B cell (primary cell): ENCODE measurements at regions not wholly inside any gene's neighbourhood (a gene's known extent, or its start where the extent isn't known, plus 50 kb on each side); places are given as distances from the start of the nearest gene placed in this dataset.

Source experiments
- ATAC-seq: fragments of 200-7000 bp; cut with Tn5 transposase; one replicate; pipeline ENCODE4 v1.10.0; 2021; ENCODE audit warnings: low read depth, mild to moderate bottlenecking, moderate number of reproducible peaks, moderate library complexity
- CTCF ChIA-PET: fragments of 350-600 bp; sonication (Branson Sonifier 250); formaldehyde crosslinking; loops from one replicate; lab custom pipeline; 2021; ENCODE audit warnings: antibody characterized with exemption, inconsistent platforms; lab: Charles Lee
- POLR2A ChIA-PET: fragments of 350-600 bp; sonication (Branson Sonifier 250); formaldehyde crosslinking; loops from one replicate; lab custom pipeline; 2021; ENCODE audit warnings: antibody characterized with exemption; lab: Charles Lee
- DNase-seq: peaks from one replicate; pipeline ENCODE4 v3.0.0; 2013
- H2AFZ ChIP-seq: 2 replicates; pipeline ENCODE4 v1.6.1; 2012; ENCODE audit warnings: mild to moderate bottlenecking, low read depth, low read length; ENCODE audit not compliant: insufficient read depth, poor library complexity, severe bottlenecking
- H3K27ac ChIP-seq, 2 donors: 1 replicate in 1 of 2; 2 replicates in 1 of 2; pipeline ENCODE4 v1.5.1; 2012 to 2013; ENCODE audit warnings: low read length in 2 of 2, mild to moderate bottlenecking in 2 of 2, moderate library complexity in 1 of 2
- H3K27me3 ChIP-seq, 4 experiments: fragments of 200-600 bp in 1 of 4; sonication (generic) in 1 of 4; replicated peaks in 1 of 4; 1 replicate in 2 of 4; 2 replicates in 2 of 4; pipeline versions ENCODE4 v1.6.1 to v1.7.0; 2013 to 2016; ENCODE audit warnings: low read length in 3 of 4, mild to moderate bottlenecking in 2 of 4, mixed read lengths in 1 of 4, moderate library complexity in 1 of 4; ENCODE audit not compliant: insufficient read depth in 4 of 4, control insufficient read depth in 3 of 4; ENCODE audit errors: control extremely low read depth in 1 of 4
- H3K36me3 ChIP-seq, 2 experiments: replicated peaks in 1 of 2; 1 replicate in 1 of 2; 2 replicates in 1 of 2; pipeline versions ENCODE4 v1.6.1 to v1.7.1; 2013; ENCODE audit warnings: low read length in 1 of 2; ENCODE audit not compliant: insufficient read depth in 2 of 2, control insufficient read depth in 1 of 2; ENCODE audit errors: control extremely low read depth in 1 of 2, extremely low read depth in 1 of 2
- H3K4me1 ChIP-seq, 2 donors: fragments of 200-600 bp in 1 of 2; sonication (generic) in 1 of 2; 1 replicate in 1 of 2; 2 replicates in 1 of 2; pipeline versions ENCODE4 v1.5.1 to v1.6.1; 2013 to 2017; ENCODE audit warnings: low read length in 2 of 2; ENCODE audit not compliant: control insufficient read depth in 2 of 2, insufficient read depth in 2 of 2
- H3K4me2 ChIP-seq: replicated peaks from 2 replicates; pipeline ENCODE3; 2012; ENCODE audit warnings: mild to moderate bottlenecking, low read depth, low read length; ENCODE audit not compliant: poor library complexity, severe bottlenecking
- H3K4me3 ChIP-seq, 5 experiments: fragments of 200-600 bp in 1 of 5; sonication (generic) in 1 of 5; 1 replicate in 3 of 5; 2 replicates in 2 of 5; pipeline versions ENCODE4 v1.5.1 to v1.7.0; 2011 to 2016; ENCODE audit warnings: low read length in 4 of 5, mild to moderate bottlenecking in 4 of 5, low read depth in 2 of 5, control low read depth in 1 of 5, moderate library complexity in 1 of 5; ENCODE audit not compliant: insufficient read depth in 1 of 5; ENCODE audit errors: control extremely low read depth in 1 of 5, extremely low read depth in 1 of 5
- H3K79me2 ChIP-seq: fragments of 200-600 bp; sonication (generic); one replicate; pipeline ENCODE4 v1.6.0; 2016; ENCODE audit warnings: low read length; ENCODE audit not compliant: control insufficient read depth, insufficient read depth
- H3K9ac ChIP-seq: fragments of 200-600 bp; sonication (generic); 2 replicates; pipeline ENCODE4 v1.6.1; 2017; ENCODE audit warnings: mild to moderate bottlenecking, low read length, moderate library complexity
- H3K9me3 ChIP-seq, 3 donors: one replicate each; pipeline versions ENCODE4 v1.6.1 to v1.7.1; 2013; ENCODE audit warnings: low read length in 2 of 3; ENCODE audit not compliant: control insufficient read depth in 2 of 3, insufficient read depth in 1 of 3; ENCODE audit errors: control extremely low read depth in 1 of 3
- H4K20me1 ChIP-seq: 2 replicates; pipeline ENCODE4 v1.6.0; 2012; ENCODE audit warnings: mild to moderate bottlenecking, low read length; ENCODE audit not compliant: insufficient read depth, control insufficient read depth, poor library complexity, severe bottlenecking
- H3K27ac Mint-ChIP-seq: one replicate; pipeline ENCODE4 v1.8.0; 2021; ENCODE audit warnings: mixed read lengths
- H3K27me3 Mint-ChIP-seq: one replicate; pipeline ENCODE4 v1.8.0; 2021; ENCODE audit warnings: mixed read lengths
- H3K4me1 Mint-ChIP-seq: one replicate; pipeline ENCODE4 v1.8.0; 2021; ENCODE audit warnings: mixed read lengths
- H3K4me3 Mint-ChIP-seq: one replicate; pipeline ENCODE4 v1.8.0; 2021; ENCODE audit warnings: mixed read lengths
- H3K9me3 Mint-ChIP-seq: one replicate; pipeline ENCODE4 v1.8.0; 2022; ENCODE audit warnings: mixed read lengths; ENCODE audit not compliant: insufficient read depth
- EZH2 ChIP-seq: IDR thresholded peaks from 2 replicates; pipeline ENCODE4 v1.6.1; 2012; ENCODE audit warnings: borderline replicate concordance, low read depth, mild to moderate bottlenecking, moderate library complexity, low read length; ENCODE audit not compliant: insufficient read depth, poor library complexity, severe bottlenecking
- WGBS: methylation state at CpG from one replicate; pipeline ENCODE4 v1.1.5; 2013; ENCODE audit warnings: missing lambda C conversion rate; ENCODE audit not compliant: insufficient coverage; 5-methylcytosine and 5-hydroxymethylcytosine counted together
- intact Hi-C: fragments of 100-400 bp; cut with micrococcal nuclease; formaldehyde crosslinking; loops from one replicate; pipeline ENCODE4 v1.10.0; 2022
- TF ChIP-seq, protein P1 (sequence below): fragments of 200-600 bp; IDR thresholded peaks from one replicate; pipeline ENCODE4 v1.8.0; 2022; ENCODE audit warnings: antibody characterized with exemption, mild to moderate bottlenecking

DNA sequence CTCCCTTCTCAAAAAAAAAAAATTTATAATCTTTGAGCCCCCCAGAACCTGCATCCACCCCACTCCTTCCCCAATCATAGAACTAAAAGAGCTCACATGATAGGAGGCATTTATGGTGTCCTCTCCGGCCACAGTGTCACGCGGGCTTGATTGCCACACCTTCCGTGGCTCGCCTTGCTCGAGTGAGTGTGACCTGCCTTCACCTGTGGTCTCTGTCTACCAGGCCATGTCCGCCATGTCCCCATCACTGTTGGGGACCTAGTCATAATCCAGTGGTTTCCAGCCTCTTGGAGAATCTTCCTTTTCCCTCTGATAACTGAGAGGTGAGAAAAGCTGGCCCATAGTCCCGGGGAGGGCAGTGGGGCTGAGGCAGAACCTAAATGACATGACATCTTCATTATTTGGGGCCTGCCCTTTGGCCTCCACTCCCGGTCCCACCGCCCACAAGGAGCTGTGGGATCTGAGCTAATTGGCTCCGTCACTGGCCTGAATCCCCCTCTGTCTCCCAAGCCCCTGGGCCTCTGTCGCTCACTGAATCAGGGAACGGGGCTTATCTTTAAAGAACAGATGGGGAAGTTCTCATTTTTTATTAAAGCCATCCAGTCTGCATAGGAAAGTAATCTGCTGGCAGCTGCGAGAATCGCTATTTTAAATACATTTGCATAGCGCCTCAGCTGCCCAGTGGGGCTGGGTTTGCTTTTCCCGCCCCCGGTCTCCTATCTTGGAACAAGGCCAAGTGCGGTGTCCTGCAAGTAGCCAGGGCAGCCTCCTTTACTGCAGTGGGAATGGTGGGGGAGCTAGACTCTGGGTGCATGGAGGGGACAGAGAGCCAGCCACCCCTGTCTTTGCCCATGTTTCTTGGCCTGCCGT, 197.6 kb upstream of the PMEPA1 start:
- H3K9me3 Mint-ChIP-seq = no peaks in the 10 kb centered on the region
- Histone ChIP-seq H3K4me2 (no peak overlapping the region), H3K27me3 (peaks cover 0 to 18% (median 6%) of the 10 kb centered on the region in 4 experiments), H3K36me3 (no peaks in the 10 kb centered on the region), H3K9ac (no peak overlapping the region), H3K27ac (no peak overlapping the region), H3K79me2 (no peaks in the 10 kb centered on the region), H3K4me1 (no peaks in the 10 kb centered on the region), H3K4me3 (no peak overlapping the region), H2AFZ (no peak overlapping the region), H4K20me1 (no peaks in the 10 kb centered on the region), H3K9me3 (no peaks in the 10 kb centered on the region)
- intact Hi-C loops = no loop called here
- DNase-seq = no peak
- ChIA-PET POLR2A (no interaction called here), CTCF (no interaction called here)
- ATAC-seq = no peak
- 50% methylated on average over 19 of the region's 20 CpGs for WGBS
- TF ChIP-seq EZH2 = no peak
- TF ChIP-seq, protein P1, sequence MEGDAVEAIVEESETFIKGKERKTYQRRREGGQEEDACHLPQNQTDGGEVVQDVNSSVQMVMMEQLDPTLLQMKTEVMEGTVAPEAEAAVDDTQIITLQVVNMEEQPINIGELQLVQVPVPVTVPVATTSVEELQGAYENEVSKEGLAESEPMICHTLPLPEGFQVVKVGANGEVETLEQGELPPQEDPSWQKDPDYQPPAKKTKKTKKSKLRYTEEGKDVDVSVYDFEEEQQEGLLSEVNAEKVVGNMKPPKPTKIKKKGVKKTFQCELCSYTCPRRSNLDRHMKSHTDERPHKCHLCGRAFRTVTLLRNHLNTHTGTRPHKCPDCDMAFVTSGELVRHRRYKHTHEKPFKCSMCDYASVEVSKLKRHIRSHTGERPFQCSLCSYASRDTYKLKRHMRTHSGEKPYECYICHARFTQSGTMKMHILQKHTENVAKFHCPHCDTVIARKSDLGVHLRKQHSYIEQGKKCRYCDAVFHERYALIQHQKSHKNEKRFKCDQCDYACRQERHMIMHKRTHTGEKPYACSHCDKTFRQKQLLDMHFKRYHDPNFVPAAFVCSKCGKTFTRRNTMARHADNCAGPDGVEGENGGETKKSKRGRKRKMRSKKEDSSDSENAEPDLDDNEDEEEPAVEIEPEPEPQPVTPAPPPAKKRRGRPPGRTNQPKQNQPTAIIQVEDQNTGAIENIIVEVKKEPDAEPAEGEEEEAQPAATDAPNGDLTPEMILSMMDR = no peak
- no peak overlapping the region for H3K27ac Mint-ChIP-seq
- no peak overlapping the region for H3K4me3 Mint-ChIP-seq
- no peaks in the 10 kb centered on the region for H3K4me1 Mint-ChIP-seq
- H3K27me3 Mint-ChIP-seq = peaks cover 51% of the 10 kb centered on the region

DNA sequence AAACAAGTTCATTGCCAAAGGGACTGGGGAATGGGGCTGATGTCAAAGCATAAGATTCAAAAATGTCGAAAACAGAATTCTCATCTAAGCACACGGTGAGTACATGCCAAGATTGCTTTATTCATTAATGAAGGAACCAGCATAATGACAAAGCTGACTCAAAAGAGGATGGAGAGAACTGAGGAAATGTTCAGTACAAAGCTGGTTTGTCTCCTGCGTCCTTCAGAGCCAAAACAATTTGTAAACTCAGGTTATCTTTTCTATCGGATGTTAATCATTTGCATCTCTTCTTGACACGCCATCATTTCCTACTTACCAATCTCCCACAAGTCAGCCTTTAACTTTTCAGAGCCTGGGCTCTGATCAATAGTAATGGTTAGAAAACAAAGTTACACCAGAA, 195.6 kb upstream of the PMEPA1 start:
- WGBS = 92% methylated on average over 2 of the region's 5 CpGs
- Histone ChIP-seq H3K36me3 (no peaks in the 10 kb centered on the region), H3K27me3 (peaks cover 0 to 9% (median 6%) of the 10 kb centered on the region in 4 experiments), H3K27ac (no peak overlapping the region), H3K4me3 (no peak overlapping the region), H3K9ac (no peak overlapping the region), H2AFZ (no peak overlapping the region), H3K4me1 (no peaks in the 10 kb centered on the region), H3K9me3 (no peaks in the 10 kb centered on the region), H3K4me2 (no peak overlapping the region), H4K20me1 (no peaks in the 10 kb centered on the region), H3K79me2 (no peaks in the 10 kb centered on the region)
- Mint-ChIP-seq H3K9me3 (no peaks in the 10 kb centered on the region), H3K27me3 (peaks cover 54% of the 10 kb centered on the region), H3K27ac (no peak overlapping the region), H3K4me1 (no peaks in the 10 kb centered on the region), H3K4me3 (no peak overlapping the region)
- intact Hi-C loops = no loop called here
- POLR2A ChIA-PET = no interaction called here
- DNase-seq (no peak), ATAC-seq (no peak)
- TF ChIP-seq, protein P1 = no peak
- TF ChIP-seq EZH2 = no peak
- CTCF ChIA-PET = interaction anchor here (0.9 kb wide), 1 partner anchor 252 kb away, joined by 3 read pairs; no protein-coding TSS in a partner anchor
